Osteoblast (primary cell): ENCODE measurements at regions not wholly inside any gene's neighbourhood (a gene's known extent, or its start where the extent isn't known, plus 50 kb on each side); places are given as distances from the start of the nearest gene placed in this dataset.
"Not testable (repeated sequence)": the region's sequence is repeated elsewhere in the genome, so short reads cannot be mapped to it uniquely, and the experiment has no call there.

Source experiments
- DNase-seq: peaks from one replicate; pipeline ENCODE4 v3.0.0; 2011; ENCODE audit warnings: low spot score, mixed read lengths; ENCODE audit not compliant: insufficient read length; ENCODE audit errors: missing footprints
- H2AFZ ChIP-seq: 2 replicates; pipeline ENCODE4 v1.6.0; 2011; ENCODE audit warnings: mild to moderate bottlenecking, low read length
- H3K27ac ChIP-seq: 2 replicates; pipeline ENCODE4 v1.5.1; 2011; ENCODE audit warnings: mild to moderate bottlenecking, low read depth, low read length, moderate library complexity
- H3K27me3 ChIP-seq: 2 replicates; pipeline ENCODE4 v1.6.0; 2012; ENCODE audit warnings: mild to moderate bottlenecking, control low read depth, inconsistent platforms, low read length, moderate library complexity; ENCODE audit not compliant: insufficient read depth
- H3K36me3 ChIP-seq: 2 replicates; pipeline ENCODE4 v1.5.1; 2011; ENCODE audit warnings: mild to moderate bottlenecking, low read length, control low read depth, moderate library complexity; ENCODE audit not compliant: insufficient read depth
- H3K4me1 ChIP-seq: 2 replicates; pipeline ENCODE4 v1.5.1; 2011; ENCODE audit warnings: mild to moderate bottlenecking, low read length, control low read depth, moderate library complexity; ENCODE audit not compliant: insufficient read depth
- H3K4me2 ChIP-seq: 2 replicates; pipeline ENCODE4 v1.6.0; 2011; ENCODE audit warnings: mild to moderate bottlenecking, low read length; ENCODE audit not compliant: insufficient read depth
- H3K4me3 ChIP-seq: fragments of 200-600 bp; sonication (generic); 3 replicates; pipeline ENCODE4 v1.5.1; 2012; ENCODE audit warnings: mild to moderate bottlenecking, low read length, inconsistent platforms; ENCODE audit not compliant: insufficient read depth
- H3K79me2 ChIP-seq: 2 replicates; pipeline ENCODE4 v1.6.0; 2012; ENCODE audit warnings: mild to moderate bottlenecking, low read length, control low read depth, inconsistent platforms; ENCODE audit not compliant: insufficient read depth
- H3K9me3 ChIP-seq: 2 replicates; pipeline ENCODE4 v1.5.1; 2011; ENCODE audit warnings: low read depth, low read length, control low read depth
- H4K20me1 ChIP-seq: 2 replicates; pipeline ENCODE4 v1.6.0; 2012; ENCODE audit warnings: mild to moderate bottlenecking, low read length, control low read depth; ENCODE audit not compliant: insufficient read depth
- CTCF ChIP-seq: IDR thresholded peaks from 2 replicates; pipeline ENCODE4 v1.5.1; 2011; ENCODE audit warnings: mild to moderate bottlenecking, low read depth, low read length, moderate library complexity; ENCODE audit errors: extremely low read depth

GRCh38 chr4:20151436-20151835, 100.3 kb upstream of the SLIT2 start:
- H3K4me2 ChIP-seq = no peak overlapping the region
- no peaks in the 10 kb centered on the region for H3K27me3 ChIP-seq
- TF ChIP-seq CTCF = no peak
- DNase-seq = no peak
- no peak overlapping the region for H2AFZ ChIP-seq
- no peaks in the 10 kb centered on the region for H3K79me2 ChIP-seq
- H3K27ac ChIP-seq = no peak overlapping the region
- no peaks in the 10 kb centered on the region for H3K9me3 ChIP-seq
- no peak overlapping the region for H3K4me3 ChIP-seq
- H3K36me3 ChIP-seq = no peaks in the 10 kb centered on the region
- no peaks in the 10 kb centered on the region for H3K4me1 ChIP-seq
- no peaks in the 10 kb centered on the region for H4K20me1 ChIP-seq

- H2AFZ ChIP-seq, DNase-seq, H3K27ac ChIP-seq, H3K79me2 ChIP-seq, H3K4me3 ChIP-seq, H4K20me1 ChIP-seq, H3K4me1 ChIP-seq, H3K4me2 ChIP-seq, H3K36me3 ChIP-seq, H3K9me3 ChIP-seq, H3K27me3 ChIP-seq: not testable (repeated sequence)
Observed at GRCh38 chr4:20149143-20149542, 102.6 kb upstream of the SLIT2 start.

GRCh38 chr4:20137176-20137575, 114.5 kb upstream of the SLIT2 start:
- no peak overlapping the region for H3K4me2 ChIP-seq
- no peak overlapping the region for H2AFZ ChIP-seq
- no peaks in the 10 kb centered on the region for H3K9me3 ChIP-seq
- H3K4me3 ChIP-seq = no peak overlapping the region
- no peaks in the 10 kb centered on the region for H3K79me2 ChIP-seq
- TF ChIP-seq CTCF = no peak
- no peaks in the 10 kb centered on the region for H3K36me3 ChIP-seq
- no peak for DNase-seq
- H3K27ac ChIP-seq = no peak overlapping the region
- H4K20me1 ChIP-seq = no peaks in the 10 kb centered on the region
- H3K27me3 ChIP-seq = no peaks in the 10 kb centered on the region
- H3K4me1 ChIP-seq = no peaks in the 10 kb centered on the region

GRCh38 chr4:20127626-20128025, 124.1 kb upstream of the SLIT2 start:
- Histone ChIP-seq H2AFZ (peak overlapping the region; percentile 31), H3K4me2 (peak overlapping the region; percentile 15), H3K9me3 (no peaks in the 10 kb centered on the region), H3K36me3 (no peaks in the 10 kb centered on the region), H3K4me1 (peaks cover 25% of the 10 kb centered on the region), H4K20me1 (no peaks in the 10 kb centered on the region), H3K27ac (peak overlapping the region; percentile 82), H3K79me2 (no peaks in the 10 kb centered on the region), H3K4me3 (no peak overlapping the region), H3K27me3 (no peaks in the 10 kb centered on the region)
- no peak for TF ChIP-seq CTCF
- peak; percentile 76 for DNase-seq

- H3K4me2 ChIP-seq = peak overlapping the region; percentile 15
- peak; percentile 78 for DNase-seq
- peaks cover 25% of the 10 kb centered on the region for H3K4me1 ChIP-seq
- H3K36me3 ChIP-seq = no peaks in the 10 kb centered on the region
- H2AFZ ChIP-seq = peak overlapping the region; percentile 44
- no peaks in the 10 kb centered on the region for H3K79me2 ChIP-seq
- H4K20me1 ChIP-seq = no peaks in the 10 kb centered on the region
- H3K27ac ChIP-seq = peak overlapping the region; percentile 82
- H3K27me3 ChIP-seq = no peaks in the 10 kb centered on the region
- no peak overlapping the region for H3K4me3 ChIP-seq
- no peaks in the 10 kb centered on the region for H3K9me3 ChIP-seq
- no peak for TF ChIP-seq CTCF
Observed at GRCh38 chr4:20126906-20127305, 124.8 kb upstream of the SLIT2 start.
